Embryonic facial prominence (tissue), 1 donor: ENCODE measurements at regions not wholly inside any gene's neighbourhood (a gene's known extent, or its start where the extent isn't known, plus 50 kb on each side); places are given as distances from the start of the nearest gene placed in this dataset.

Source experiments
- DNase-seq: peaks from one replicate; pipeline ENCODE4 v3.0.0-alpha.2; 2016; ENCODE audit errors: extremely low spot score

GRCh38 chr10:78898341-78899097 is 170.2 kb upstream of the ZMIZ1 start:
- no peak for DNase-seq

- no peak for DNase-seq
Measured at GRCh38 chr10:78899098-78899754, 169.5 kb upstream of the ZMIZ1 start.

GRCh38 chr10:78899996-78900714 is 168.6 kb upstream of the ZMIZ1 start:
- DNase-seq = no peak

- no peak for DNase-seq
Measured at GRCh38 chr10:78900715-78901430, 167.9 kb upstream of the ZMIZ1 start.

- no peak for DNase-seq
Measured at GRCh38 chr10:78901694-78902093, 167.1 kb upstream of the ZMIZ1 start.

GRCh38 chr10:78902815-78903214 is 166.0 kb upstream of the ZMIZ1 start:
- DNase-seq = no peak

- no peak for DNase-seq
Measured at GRCh38 chr10:78903341-78903940, 165.3 kb upstream of the ZMIZ1 start.

GRCh38 chr10:78904196-78904595 is 164.6 kb upstream of the ZMIZ1 start:
- DNase-seq = no peak

- DNase-seq = no peak
Measured at GRCh38 chr10:78905015-78905956, 163.5 kb upstream of the ZMIZ1 start.

- DNase-seq = no peak
Measured at GRCh38 chr10:78905957-78906308, 162.8 kb upstream of the ZMIZ1 start.

- DNase-seq = no peak
Measured at GRCh38 chr10:78906734-78907390, 161.9 kb upstream of the ZMIZ1 start.

- no peak for DNase-seq
Measured at GRCh38 chr10:78907551-78908211, 161.1 kb upstream of the ZMIZ1 start.

- no peak for DNase-seq
Measured at GRCh38 chr10:78909221-78909620, 159.5 kb upstream of the ZMIZ1 start.

- DNase-seq = no peak
Measured at GRCh38 chr10:78910021-78910420, 158.7 kb upstream of the ZMIZ1 start.

GRCh38 chr10:78910476-78910875 is 158.3 kb upstream of the ZMIZ1 start:
- DNase-seq = no peak

- no peak for DNase-seq
Measured at GRCh38 chr10:78910886-78911285, 157.9 kb upstream of the ZMIZ1 start.

GRCh38 chr10:78911533-78912340 is 157.0 kb upstream of the ZMIZ1 start:
- no peak for DNase-seq

- no peak for DNase-seq
Measured at GRCh38 chr10:78912361-78913218, 156.2 kb upstream of the ZMIZ1 start.
